GM10266 (cell line): ENCODE measurements at regions not wholly inside any gene's neighbourhood (a gene's known extent, or its start where the extent isn't known, plus 50 kb on each side); places are given as distances from the start of the nearest gene placed in this dataset.
A peak's percentile ranks its signal among the peaks of the same experiment; 100 is the strongest.

Source experiments
- DNase-seq: peaks from one replicate; pipeline ENCODE4 v3.0.0; 2012; ENCODE audit errors: extremely low spot score
- TF ChIP-seq, protein P1 (sequence below): IDR thresholded peaks from 2 replicates; pipeline ENCODE4 v1.5.1; 2012; ENCODE audit warnings: mild to moderate bottlenecking, low read depth; ENCODE audit not compliant: control insufficient read depth, insufficient read depth; ENCODE audit errors: missing control alignments

DNA sequence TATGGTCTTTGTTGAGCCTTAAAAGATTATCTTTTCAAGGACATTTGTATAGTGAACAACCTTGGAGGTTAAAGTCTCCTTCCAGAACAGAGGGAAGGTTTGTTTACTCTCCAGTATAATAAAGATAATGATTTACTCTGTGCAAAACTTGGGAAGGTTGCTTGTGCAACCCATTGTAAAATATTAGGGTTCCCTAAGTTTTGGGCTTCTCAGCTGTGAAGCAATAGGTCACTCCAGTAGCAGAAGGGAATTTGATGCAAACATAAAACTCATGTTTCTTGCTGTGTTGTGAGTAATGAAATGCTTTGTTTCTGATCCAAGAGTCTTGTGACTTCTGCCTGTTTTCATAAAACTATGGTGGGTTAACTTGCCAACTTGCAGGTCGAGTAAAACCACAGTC lies 177.5 kb downstream of the SUCNR1 start:
- DNase-seq: no peak
- TF ChIP-seq, protein P1, sequence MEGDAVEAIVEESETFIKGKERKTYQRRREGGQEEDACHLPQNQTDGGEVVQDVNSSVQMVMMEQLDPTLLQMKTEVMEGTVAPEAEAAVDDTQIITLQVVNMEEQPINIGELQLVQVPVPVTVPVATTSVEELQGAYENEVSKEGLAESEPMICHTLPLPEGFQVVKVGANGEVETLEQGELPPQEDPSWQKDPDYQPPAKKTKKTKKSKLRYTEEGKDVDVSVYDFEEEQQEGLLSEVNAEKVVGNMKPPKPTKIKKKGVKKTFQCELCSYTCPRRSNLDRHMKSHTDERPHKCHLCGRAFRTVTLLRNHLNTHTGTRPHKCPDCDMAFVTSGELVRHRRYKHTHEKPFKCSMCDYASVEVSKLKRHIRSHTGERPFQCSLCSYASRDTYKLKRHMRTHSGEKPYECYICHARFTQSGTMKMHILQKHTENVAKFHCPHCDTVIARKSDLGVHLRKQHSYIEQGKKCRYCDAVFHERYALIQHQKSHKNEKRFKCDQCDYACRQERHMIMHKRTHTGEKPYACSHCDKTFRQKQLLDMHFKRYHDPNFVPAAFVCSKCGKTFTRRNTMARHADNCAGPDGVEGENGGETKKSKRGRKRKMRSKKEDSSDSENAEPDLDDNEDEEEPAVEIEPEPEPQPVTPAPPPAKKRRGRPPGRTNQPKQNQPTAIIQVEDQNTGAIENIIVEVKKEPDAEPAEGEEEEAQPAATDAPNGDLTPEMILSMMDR: no peak

- TF ChIP-seq, protein P1: no peak
- peak; percentile 35 for DNase-seq
Measured at GRCh38 chr3:152051501-152052404, 178.3 kb downstream of the SUCNR1 start.

DNA sequence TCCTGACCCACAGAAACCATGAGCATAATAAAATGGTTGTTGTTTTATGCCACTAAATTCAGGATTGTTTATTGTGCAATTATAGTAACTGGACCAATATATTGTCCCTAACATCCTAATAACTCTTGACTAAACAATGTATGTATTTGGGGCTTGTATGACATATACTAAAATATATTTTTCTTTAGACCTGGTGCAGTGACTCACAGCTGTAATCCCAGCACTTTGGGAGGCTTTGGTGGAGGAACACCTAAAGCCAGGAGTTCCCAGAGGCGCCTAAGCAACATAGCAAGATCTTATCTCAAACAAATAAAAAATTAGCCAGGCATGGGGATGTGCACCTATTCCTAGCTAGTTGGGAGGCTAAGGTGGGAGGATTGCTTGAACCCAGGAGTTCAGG lies 180.4 kb downstream of the SUCNR1 start:
- TF ChIP-seq, protein P1: no peak
- no peak for DNase-seq

DNA sequence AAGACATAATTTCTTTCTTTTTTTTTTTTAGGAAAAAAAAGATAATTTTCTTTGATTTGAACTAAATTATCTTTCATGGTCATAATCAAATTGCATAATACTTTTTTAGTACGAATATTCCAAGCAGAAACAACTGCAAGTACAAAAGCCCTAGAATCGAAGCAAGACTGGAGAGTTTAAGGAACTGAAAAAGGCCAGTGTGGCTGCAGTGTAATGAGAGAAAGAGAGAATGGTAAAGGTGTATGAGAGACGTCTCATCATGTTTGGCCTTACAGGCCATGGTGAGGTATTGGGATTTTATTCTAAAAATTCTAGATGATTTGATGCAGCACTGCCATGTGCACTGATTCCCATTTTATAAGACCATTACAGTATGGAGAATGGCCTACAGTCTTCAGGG lies 180.9 kb downstream of the SUCNR1 start:
- TF ChIP-seq, protein P1: no peak
- no peak for DNase-seq

DNA sequence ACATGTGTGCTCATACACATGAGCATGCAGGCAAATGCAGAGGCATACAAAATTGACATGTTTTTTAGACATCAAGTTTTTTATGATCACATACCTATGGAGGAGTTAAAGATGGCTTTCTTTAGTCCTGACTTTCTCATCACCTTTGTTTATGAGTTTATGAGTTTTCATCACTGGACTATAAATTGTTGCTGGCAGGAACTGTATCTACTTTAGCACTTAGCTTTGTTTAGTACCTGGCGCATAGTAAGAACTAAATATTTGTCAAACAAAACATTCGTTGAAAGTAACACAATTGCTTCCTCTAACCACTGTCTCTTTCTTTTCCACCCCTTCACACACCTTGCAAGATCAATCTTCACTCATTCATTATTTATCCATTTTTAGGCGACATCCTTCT lies 182.6 kb downstream of the SUCNR1 start:
- TF ChIP-seq, protein P1: no peak
- no peak for DNase-seq

GRCh38 chr3:152056481-152056880 lies 183.0 kb downstream of the SUCNR1 start:
- no peak for DNase-seq
- TF ChIP-seq, protein P1: no peak

DNA sequence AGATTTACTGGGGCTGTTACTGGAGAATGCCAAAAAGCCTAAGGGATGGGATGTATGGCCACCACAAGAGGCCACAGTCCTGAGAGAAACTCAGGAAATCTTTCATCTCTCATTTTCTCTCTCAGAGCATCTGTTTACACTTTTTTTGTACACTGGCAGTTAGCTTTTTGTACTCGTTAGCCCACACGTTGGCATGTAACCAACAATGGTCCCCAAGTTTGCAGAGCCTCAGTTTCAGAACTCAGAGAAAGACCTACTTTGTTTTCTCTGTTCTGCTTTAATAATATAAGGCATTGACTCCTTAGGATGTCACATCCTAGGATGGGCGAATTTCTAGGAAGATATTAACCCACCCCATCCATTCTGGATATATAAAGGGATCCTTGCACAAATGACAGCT lies 183.5 kb downstream of the SUCNR1 start:
- DNase-seq: no peak
- TF ChIP-seq, protein P1: no peak
